Ectodermal cell (in vitro differentiated cells): ENCODE measurements at regions not wholly inside any gene's neighbourhood (a gene's known extent, or its start where the extent isn't known, plus 50 kb on each side); places are given as distances from the start of the nearest gene placed in this dataset.

Source experiments
- H3K27ac ChIP-seq: 2 replicates; pipeline ENCODE4 v1.7.0; 2013; ENCODE audit warnings: mild to moderate bottlenecking, low read depth, low read length; ENCODE audit not compliant: insufficient read depth, poor library complexity, severe bottlenecking
- H3K27me3 ChIP-seq: 2 replicates; pipeline ENCODE4 v1.7.0; 2013; ENCODE audit warnings: mild to moderate bottlenecking, low read length; ENCODE audit not compliant: insufficient read depth, control insufficient read depth, poor library complexity, severe bottlenecking
- H3K36me3 ChIP-seq: one replicate; pipeline ENCODE4 v1.7.0; 2013; ENCODE audit warnings: low read length; ENCODE audit not compliant: control insufficient read depth, insufficient read depth
- H3K4me1 ChIP-seq: one replicate; pipeline ENCODE4 v1.7.0; 2013; ENCODE audit warnings: low read length; ENCODE audit not compliant: control insufficient read depth, insufficient read depth
- H3K4me3 ChIP-seq: 2 replicates; pipeline ENCODE4 v1.7.0; 2013; ENCODE audit warnings: low read depth, low read length, control low read depth; ENCODE audit not compliant: insufficient read depth
- H3K9me3 ChIP-seq: 2 replicates; pipeline ENCODE4 v1.7.0; 2013; ENCODE audit warnings: mild to moderate bottlenecking, low read length, moderate library complexity; ENCODE audit not compliant: control insufficient read depth
- WGBS, 2 experiments: methylation state at CpG; one replicate each; pipeline ENCODE4 v1.1.7; 2013; ENCODE audit warnings: missing lambda C conversion rate in 2 of 2; 5-methylcytosine and 5-hydroxymethylcytosine counted together

DNA sequence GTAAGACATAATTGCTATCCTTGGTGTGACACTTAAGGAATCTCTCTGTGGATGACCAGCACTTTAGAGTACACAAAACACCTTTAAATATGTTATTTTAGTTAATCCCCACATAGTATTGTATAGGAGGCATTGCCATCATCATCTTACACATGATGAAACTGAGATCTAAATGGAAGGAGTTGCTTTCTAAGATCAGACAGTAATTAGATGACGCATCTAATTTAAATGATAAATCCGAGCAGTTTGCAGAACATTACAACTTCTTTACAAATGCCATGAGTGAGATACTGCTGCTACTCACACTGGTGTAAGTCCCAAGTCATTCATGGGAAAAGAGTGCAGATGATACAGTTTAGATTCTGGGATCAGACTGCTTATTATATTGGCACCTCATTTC is 431.9 kb downstream of the MFSD1 start:
- no peak overlapping the region for H3K4me3 ChIP-seq
- no peaks in the 10 kb centered on the region for H3K9me3 ChIP-seq
- H3K27me3 ChIP-seq, result no peaks in the 10 kb centered on the region
- no peak overlapping the region for H3K27ac ChIP-seq
- WGBS, 2 experiments, result 84 to 94% methylated on average over 2 of the region's 2 CpGs
- H3K4me1 ChIP-seq, result no peaks in the 10 kb centered on the region
- H3K36me3 ChIP-seq, result no peaks in the 10 kb centered on the region

DNA sequence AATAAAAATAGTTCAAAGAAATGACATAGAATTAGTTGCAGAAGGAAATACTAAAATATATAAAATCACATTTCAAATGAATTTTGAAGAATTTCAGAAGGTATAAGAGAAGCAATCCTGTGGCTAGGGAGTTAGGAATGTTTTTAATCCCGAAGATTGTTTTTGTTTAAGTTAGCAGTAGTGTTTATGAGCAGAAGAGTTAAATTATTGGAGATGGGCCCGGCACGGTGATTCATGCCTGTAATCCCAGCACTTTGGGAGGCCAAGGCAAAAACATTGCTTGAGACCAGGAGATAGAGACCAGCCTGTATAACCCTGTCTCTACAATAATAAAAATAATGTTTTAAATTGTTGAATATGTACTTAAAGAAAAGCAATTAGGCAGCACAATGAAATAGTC is 432.5 kb downstream of the MFSD1 start:
- Histone ChIP-seq H3K36me3 (no peaks in the 10 kb centered on the region), H3K27ac (no peak overlapping the region), H3K9me3 (no peaks in the 10 kb centered on the region), H3K4me1 (no peaks in the 10 kb centered on the region), H3K27me3 (no peaks in the 10 kb centered on the region), H3K4me3 (no peak overlapping the region)
- WGBS, 2 experiments, result 82 to 84% methylated on average over 3 of the region's 3 CpGs

DNA sequence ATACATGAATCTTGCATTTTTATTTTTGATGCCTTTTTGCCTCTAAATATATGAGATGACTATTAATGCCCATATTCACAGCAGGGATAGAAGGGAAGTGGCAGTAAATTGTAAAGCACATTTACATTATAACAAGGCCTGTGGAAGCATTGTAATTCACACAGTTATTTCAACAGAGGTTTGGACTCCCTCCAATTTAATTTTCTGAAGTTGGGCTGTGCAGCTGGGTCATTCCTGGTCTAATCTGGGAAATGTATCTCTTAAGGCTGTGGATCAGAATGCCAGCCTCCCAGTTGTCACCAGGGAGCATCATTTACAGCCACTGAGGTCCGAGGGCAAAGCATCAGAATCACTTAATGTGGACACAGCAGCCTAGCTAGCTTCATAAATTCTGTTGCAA is 434.5 kb downstream of the MFSD1 start:
- Histone ChIP-seq H3K27me3 (no peaks in the 10 kb centered on the region), H3K4me3 (no peak overlapping the region), H3K4me1 (no peaks in the 10 kb centered on the region), H3K36me3 (no peaks in the 10 kb centered on the region), H3K27ac (no peak overlapping the region), H3K9me3 (no peaks in the 10 kb centered on the region)
- 83 to 90% methylated on average over 1 of the region's 1 CpG for WGBS, 2 experiments

DNA sequence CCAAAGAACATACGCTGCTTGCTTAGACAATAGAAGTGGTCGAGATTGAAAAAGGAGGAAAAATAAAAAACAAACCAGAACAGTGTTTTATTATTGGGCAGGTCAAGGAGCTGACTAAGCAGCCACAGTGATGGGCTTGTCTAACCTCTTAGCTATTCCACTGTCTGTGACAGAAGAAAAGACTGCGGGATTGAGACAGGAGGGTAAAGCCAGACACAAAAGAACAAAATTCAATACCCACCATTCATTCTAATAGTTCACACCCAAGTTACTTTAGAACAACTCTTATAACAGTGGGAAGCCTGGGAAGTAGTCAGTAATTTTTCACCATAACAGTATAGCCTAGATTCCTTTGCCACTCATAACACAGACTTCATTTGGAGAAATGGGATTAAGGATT is 435.4 kb downstream of the MFSD1 start:
- 83 to 94% methylated on average over 3 of the region's 3 CpGs for WGBS, 2 experiments
- no peak overlapping the region for H3K4me3 ChIP-seq
- H3K36me3 ChIP-seq, result no peaks in the 10 kb centered on the region
- H3K4me1 ChIP-seq, result no peaks in the 10 kb centered on the region
- no peaks in the 10 kb centered on the region for H3K27me3 ChIP-seq
- no peak overlapping the region for H3K27ac ChIP-seq
- no peaks in the 10 kb centered on the region for H3K9me3 ChIP-seq

DNA sequence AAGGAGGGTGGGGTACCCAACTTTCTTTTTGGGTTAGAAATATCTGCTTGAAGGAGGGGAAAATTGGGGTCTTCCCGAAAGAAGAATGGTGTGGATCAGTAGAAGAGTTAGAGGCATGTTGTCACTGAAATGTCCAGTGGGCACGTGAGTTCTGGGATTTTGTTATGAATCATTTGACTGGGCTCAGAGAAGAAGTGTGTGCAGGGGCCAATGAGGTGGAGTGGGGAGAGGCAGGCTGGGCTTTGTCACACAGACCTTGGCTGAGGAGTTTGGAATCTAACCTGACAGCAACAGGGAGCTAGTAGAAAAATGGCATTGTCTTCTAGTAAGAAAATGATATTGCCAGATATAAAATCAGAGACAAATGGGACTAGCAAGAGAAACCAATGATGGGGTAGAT is 436.8 kb downstream of the MFSD1 start:
- H3K27ac ChIP-seq, result no peak overlapping the region
- no peak overlapping the region for H3K4me3 ChIP-seq
- H3K36me3 ChIP-seq, result no peaks in the 10 kb centered on the region
- WGBS, 2 experiments, result 90 to 93% methylated on average over 2 of the region's 2 CpGs
- H3K4me1 ChIP-seq, result no peaks in the 10 kb centered on the region
- no peaks in the 10 kb centered on the region for H3K27me3 ChIP-seq
- no peaks in the 10 kb centered on the region for H3K9me3 ChIP-seq

DNA sequence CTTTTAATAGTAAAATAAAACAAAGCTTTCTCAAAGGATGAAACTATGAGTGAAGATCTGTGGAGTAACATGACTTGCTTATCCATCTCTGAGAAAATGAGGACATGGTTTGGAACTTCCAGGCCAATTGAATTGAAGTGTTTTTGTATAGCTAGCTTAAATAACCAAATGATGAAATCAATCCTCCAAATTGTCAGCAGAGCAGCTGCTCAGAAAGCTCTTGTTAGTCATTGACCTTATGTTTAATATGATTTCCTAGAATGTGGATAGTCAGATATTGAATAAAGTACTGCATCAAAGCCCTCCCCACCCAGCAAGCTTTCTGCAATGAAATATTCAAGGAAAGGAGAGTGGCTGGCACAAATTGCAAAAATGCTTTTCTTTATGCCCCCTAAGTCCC is 437.2 kb downstream of the MFSD1 start:
- Histone ChIP-seq H3K4me1 (no peaks in the 10 kb centered on the region), H3K27me3 (no peaks in the 10 kb centered on the region), H3K36me3 (no peaks in the 10 kb centered on the region), H3K9me3 (no peaks in the 10 kb centered on the region), H3K4me3 (no peak overlapping the region), H3K27ac (no peak overlapping the region)

DNA sequence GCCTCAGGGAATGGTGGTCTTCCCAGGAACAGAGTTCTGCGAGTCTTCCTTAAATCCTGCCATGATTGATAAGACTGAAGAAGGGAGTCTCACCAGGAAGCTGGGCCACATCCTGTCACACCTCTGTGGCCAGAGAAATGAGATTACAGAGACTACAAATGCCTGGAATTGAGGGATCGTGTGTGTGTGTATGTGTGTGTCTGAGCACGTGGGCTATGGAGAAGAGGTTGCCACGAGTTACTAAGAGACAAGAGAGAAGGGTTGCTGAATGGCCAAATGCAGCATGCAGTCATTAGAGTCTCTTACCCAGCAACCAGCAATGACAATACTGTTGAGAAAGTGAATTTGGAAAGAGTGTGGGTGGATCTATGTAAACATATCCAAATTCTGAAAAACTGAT is 443.1 kb downstream of the MFSD1 start:
- Histone ChIP-seq H3K4me1 (no peaks in the 10 kb centered on the region), H3K36me3 (no peaks in the 10 kb centered on the region), H3K27me3 (no peaks in the 10 kb centered on the region), H3K4me3 (no peak overlapping the region), H3K9me3 (no peaks in the 10 kb centered on the region), H3K27ac (no peak overlapping the region)
- WGBS, 2 experiments, result 88 to 89% methylated on average over 4 of the region's 4 CpGs

DNA sequence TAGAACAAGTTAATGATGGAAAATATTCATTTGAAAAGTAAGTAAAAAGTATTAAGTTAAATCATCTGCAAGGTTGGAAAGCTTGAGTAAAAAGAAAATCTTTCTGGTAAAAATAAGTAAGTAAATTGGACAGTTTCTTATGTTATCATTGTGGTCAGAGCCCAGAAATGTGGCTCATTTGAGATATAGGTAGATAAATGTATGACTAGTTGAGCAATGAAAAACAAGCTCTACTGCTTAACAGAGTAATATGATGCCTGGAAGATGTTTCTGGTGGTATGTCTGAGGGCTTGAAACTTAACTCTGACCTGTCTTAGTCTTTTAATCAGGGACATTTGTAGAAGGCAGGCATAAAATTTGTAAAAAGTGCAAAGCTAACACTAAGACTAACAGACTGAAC is 444.0 kb downstream of the MFSD1 start:
- H3K9me3 ChIP-seq, result no peaks in the 10 kb centered on the region
- no peak overlapping the region for H3K4me3 ChIP-seq
- H3K4me1 ChIP-seq, result no peaks in the 10 kb centered on the region
- H3K27ac ChIP-seq, result no peak overlapping the region
- no peaks in the 10 kb centered on the region for H3K36me3 ChIP-seq
- H3K27me3 ChIP-seq, result no peaks in the 10 kb centered on the region

DNA sequence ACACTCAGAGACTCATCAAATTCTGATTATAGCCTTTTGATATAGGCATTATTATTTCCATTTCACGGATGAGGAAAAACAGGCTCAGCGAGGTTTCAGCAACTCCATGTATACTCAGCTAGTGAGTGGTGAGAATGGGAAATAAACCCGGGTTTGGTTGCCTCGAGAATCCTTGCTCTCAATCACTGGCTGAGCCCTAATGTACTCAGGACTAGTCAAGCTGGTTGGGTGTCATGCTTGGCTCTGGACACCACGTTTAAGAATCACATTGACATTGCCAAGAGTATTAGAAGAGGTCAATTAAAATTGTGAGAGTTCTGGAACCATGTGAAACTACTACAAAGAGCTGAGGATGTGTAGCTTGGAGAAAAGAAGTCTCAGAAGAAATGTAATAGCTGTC is 444.5 kb downstream of the MFSD1 start:
- no peak overlapping the region for H3K4me3 ChIP-seq
- H3K9me3 ChIP-seq, result no peaks in the 10 kb centered on the region
- no peaks in the 10 kb centered on the region for H3K27me3 ChIP-seq
- 93 to 98% methylated on average over 5 of the region's 5 CpGs for WGBS, 2 experiments
- no peaks in the 10 kb centered on the region for H3K36me3 ChIP-seq
- H3K4me1 ChIP-seq, result no peaks in the 10 kb centered on the region
- H3K27ac ChIP-seq, result no peak overlapping the region

DNA sequence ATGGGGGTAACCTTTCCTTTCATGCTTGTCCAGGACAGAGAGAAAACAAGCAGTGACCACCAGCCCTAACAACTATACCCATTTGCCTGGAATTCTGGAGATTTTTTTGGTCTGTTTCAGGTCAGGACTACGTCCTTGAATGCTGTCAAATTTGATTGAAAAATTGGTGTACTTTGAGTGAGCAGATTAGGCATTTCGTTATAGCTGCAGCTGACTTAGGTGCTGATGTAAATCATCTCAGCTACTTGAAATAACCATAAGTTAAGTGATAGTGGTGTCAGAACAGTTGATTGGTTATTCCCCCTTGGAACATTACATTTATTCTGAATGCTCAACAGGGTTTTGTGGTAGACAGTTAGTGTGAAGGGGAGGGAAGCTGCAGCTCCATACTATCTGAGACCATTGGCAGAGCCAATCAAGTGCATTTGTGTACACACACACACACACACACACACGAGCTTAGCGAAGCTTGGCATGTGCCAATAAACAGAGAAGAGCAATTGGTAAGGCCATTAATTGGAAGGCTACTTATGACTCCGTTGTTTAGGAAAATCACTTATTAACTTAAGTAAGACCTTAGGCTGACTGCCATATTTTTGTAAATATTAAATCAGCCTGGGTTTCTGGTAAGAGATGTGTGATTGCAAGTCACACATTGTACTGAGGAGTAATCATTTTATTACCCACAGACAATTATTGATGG is 447.8 kb downstream of the MFSD1 start:
- H3K27me3 ChIP-seq, result no peaks in the 10 kb centered on the region
- H3K9me3 ChIP-seq, result no peaks in the 10 kb centered on the region
- no peaks in the 10 kb centered on the region for H3K36me3 ChIP-seq
- no peak overlapping the region for H3K4me3 ChIP-seq
- H3K4me1 ChIP-seq, result no peaks in the 10 kb centered on the region
- 87 to 91% methylated on average over 5 of the region's 5 CpGs for WGBS, 2 experiments
- no peak overlapping the region for H3K27ac ChIP-seq

DNA sequence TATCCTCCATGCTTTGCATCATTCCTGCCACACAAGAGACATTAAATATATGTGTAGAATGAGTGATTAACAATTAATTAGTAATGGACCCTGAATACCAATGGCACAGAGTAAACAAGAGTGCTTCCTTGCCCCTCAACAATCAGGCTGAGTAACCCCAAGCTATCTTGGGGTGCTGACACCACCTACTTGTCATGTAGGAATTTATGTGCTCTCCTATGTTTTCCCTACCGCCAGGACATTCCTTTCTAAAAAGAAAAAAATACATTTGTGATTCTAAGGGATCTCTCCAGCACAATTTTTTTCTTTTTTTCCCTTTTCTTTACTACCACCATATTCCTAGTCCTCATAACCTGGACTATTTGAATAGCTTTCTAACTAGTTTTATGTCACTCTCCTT is 449.1 kb downstream of the MFSD1 start:
- H3K27ac ChIP-seq, result no peak overlapping the region
- 72 to 85% methylated on average over 1 of the region's 1 CpG for WGBS, 2 experiments

More for the DNA sequence above, 449.1 kb downstream of the MFSD1 start:
- no peaks in the 10 kb centered on the region for H3K4me1 ChIP-seq
- H3K9me3 ChIP-seq, result no peaks in the 10 kb centered on the region
- H3K36me3 ChIP-seq, result no peaks in the 10 kb centered on the region
- H3K4me3 ChIP-seq, result no peak overlapping the region
- H3K27me3 ChIP-seq, result no peaks in the 10 kb centered on the region
